ENCODE measurements at regions not wholly inside any gene's neighbourhood (a gene's known extent, or its start where the extent isn't known, plus 50 kb on each side); places are given as distances from the start of the nearest gene placed in this dataset.

GRCh38 chr11:22471385-22471784, 133.2 kb downstream of the SLC17A6 start:
- no peak for TF ChIP-seq CTCF (conservative IDR thresholded peaks at IDR 0.05; ENCODE audit: low read length)
- no peak for TF ChIP-seq EZH2phosphoT487 (IDR thresholded peaks at IDR 0.05; ENCODE audit: borderline replicate concordance, low read depth, low read length)
